Epithelial cell of proximal tubule (primary cell): ENCODE measurements at regions not wholly inside any gene's neighbourhood (a gene's known extent, or its start where the extent isn't known, plus 50 kb on each side); places are given as distances from the start of the nearest gene placed in this dataset.
A peak's percentile ranks its signal among the peaks of the same experiment; 100 is the strongest.

Experiments used
- DNase-seq: peaks from one replicate; pipeline ENCODE4 v3.0.0-alpha.2; 2011; ENCODE audit warnings: low read depth
- H3K4me3 ChIP-seq: 2 replicates; pipeline ENCODE4 v1.5.1; 2011; ENCODE audit warnings: low read depth, mild to moderate bottlenecking, low read length
- CTCF ChIP-seq: conservative IDR thresholded peaks from 2 replicates; pipeline ENCODE4 v1.5.1; 2012; ENCODE audit warnings: low read depth, mild to moderate bottlenecking, low read length

GRCh38 chr2:51710222-51710621 is 678.3 kb upstream of the NRXN1 start:
- TF ChIP-seq CTCF: peak; percentile 47
- H3K4me3 ChIP-seq: no peak overlapping the region
- DNase-seq: no peak

- no peak overlapping the region for H3K4me3 ChIP-seq
- no peak for DNase-seq
- no peak for TF ChIP-seq CTCF
Measured at GRCh38 chr2:51707625-51708024, 675.7 kb upstream of the NRXN1 start.

GRCh38 chr2:51706220-51706619 is 674.3 kb upstream of the NRXN1 start:
- no peak overlapping the region for H3K4me3 ChIP-seq
- DNase-seq: no peak
- TF ChIP-seq CTCF: no peak

- no peak overlapping the region for H3K4me3 ChIP-seq
- TF ChIP-seq CTCF: no peak
- no peak for DNase-seq
Measured at GRCh38 chr2:51705417-51705816, 673.5 kb upstream of the NRXN1 start.

- no peak overlapping the region for H3K4me3 ChIP-seq
- DNase-seq: no peak
- TF ChIP-seq CTCF: no peak
Measured at GRCh38 chr2:51698021-51698420, 666.1 kb upstream of the NRXN1 start.

- DNase-seq: peak; percentile 35
Measured at GRCh38 chr2:51697095-51697494, 665.2 kb upstream of the NRXN1 start.

More at GRCh38 chr2:51697095-51697494, 665.2 kb upstream of the NRXN1 start:
- H3K4me3 ChIP-seq: no peak overlapping the region
- TF ChIP-seq CTCF: no peak
